ENCODE measurements at regions not wholly inside any gene's neighbourhood (a gene's known extent, or its start where the extent isn't known, plus 50 kb on each side); places are given as distances from the start of the nearest gene placed in this dataset.

- TF ChIP-seq CTCF (IDR thresholded peaks at IDR 0.05) (no peak), POLR2A (IDR thresholded peaks at IDR 0.05) (no peak)
These were observed 558.2 kb upstream of the JAG1 start for GRCh38 chr20:11231742-11232648.
